Inflammatory macrophage treated with lipopolysaccharide for 1 hour (primary cell): ENCODE measurements at regions not wholly inside any gene's neighbourhood (a gene's known extent, or its start where the extent isn't known, plus 50 kb on each side); places are given as distances from the start of the nearest gene placed in this dataset.

Experiments
- DNase-seq, 2 donors: peaks; one replicate each; pipeline ENCODE4 v3.0.0-alpha.2; 2020 to 2022

GRCh38 chr18:29123706-29124530, 947.0 kb upstream of the CDH2 start:
- peak in 1 of 2 donors; percentile 40 for DNase-seq

GRCh38 chr18:29104671-29105070, 927.7 kb upstream of the CDH2 start:
- no peak for DNase-seq

GRCh38 chr18:29104227-29104626, 927.3 kb upstream of the CDH2 start:
- no peak for DNase-seq

GRCh38 chr18:29096079-29096770, 919.3 kb upstream of the CDH2 start:
- peak; percentile 41 for DNase-seq

- no peak for DNase-seq
Measured at GRCh38 chr18:29087616-29088246, 910.8 kb upstream of the CDH2 start.

GRCh38 chr18:29084120-29084519, 907.2 kb upstream of the CDH2 start:
- DNase-seq: no peak

- no peak for DNase-seq
Measured at GRCh38 chr18:29083545-29083944, 906.6 kb upstream of the CDH2 start.

- no peak for DNase-seq
Measured at GRCh38 chr18:29080946-29081345, 904.0 kb upstream of the CDH2 start.

GRCh38 chr18:29078273-29078672, 901.3 kb upstream of the CDH2 start:
- no peak for DNase-seq

- no peak for DNase-seq
Measured at GRCh38 chr18:29077344-29077743, 900.4 kb upstream of the CDH2 start.

- no peak for DNase-seq
Measured at GRCh38 chr18:29076645-29077044, 899.7 kb upstream of the CDH2 start.

- DNase-seq: no peak
Measured at GRCh38 chr18:29074147-29074546, 897.2 kb upstream of the CDH2 start.

- no peak for DNase-seq
Measured at GRCh38 chr18:29071869-29072268, 894.9 kb upstream of the CDH2 start.

GRCh38 chr18:29063346-29063745, 886.4 kb upstream of the CDH2 start:
- no peak for DNase-seq

- DNase-seq: no peak
Measured at GRCh38 chr18:29062921-29063320, 886.0 kb upstream of the CDH2 start.

- peak in 1 of 2 donors; percentile 11 for DNase-seq
Measured at GRCh38 chr18:29060349-29060748, 883.4 kb upstream of the CDH2 start.

GRCh38 chr18:29057703-29058102, 880.8 kb upstream of the CDH2 start:
- DNase-seq: no peak

- no peak for DNase-seq
Measured at GRCh38 chr18:29056800-29057199, 879.9 kb upstream of the CDH2 start.

GRCh38 chr18:29041976-29042375, 865.0 kb upstream of the CDH2 start:
- no peak for DNase-seq

GRCh38 chr18:29034113-29034856, 857.4 kb upstream of the CDH2 start:
- no peak for DNase-seq

GRCh38 chr18:29028560-29028959, 851.6 kb upstream of the CDH2 start:
- no peak for DNase-seq

- DNase-seq: no peak
Measured at GRCh38 chr18:29018976-29019375, 842.0 kb upstream of the CDH2 start.

- DNase-seq: no peak
Measured at GRCh38 chr18:29012883-29013465, 836.0 kb upstream of the CDH2 start.
